ENCODE measurements at regions not wholly inside any gene's neighbourhood (a gene's known extent, or its start where the extent isn't known, plus 50 kb on each side); places are given as distances from the start of the nearest gene placed in this dataset.

- DNase-seq (ENCODE audit: low read depth, low spot score) = no peak
- H3K4me3 ChIP-seq (ENCODE audit: low read length) = no peak overlapping the region
- no peak overlapping the region for H3K27ac ChIP-seq (ENCODE audit: low read length)
- H3K9me3 ChIP-seq (ENCODE audit: control insufficient read depth, insufficient read depth, low read length) = no peaks in the 10 kb centered on the region
- no peaks in the 10 kb centered on the region for H3K36me3 ChIP-seq (ENCODE audit: control insufficient read depth, insufficient read depth, low read length)
- WGBS (ENCODE audit: insufficient coverage, insufficient read length) = no CpG with 5 or more reads among the region's 1 CpG
- H3K27me3 ChIP-seq (ENCODE audit: control insufficient read depth, insufficient read depth, low read length) = no peaks in the 10 kb centered on the region
- H3K4me1 ChIP-seq (ENCODE audit: control insufficient read depth, insufficient read depth, low read length) = peaks cover 3% of the 10 kb centered on the region; the same call in 1 of the 2 replicates
Measured at GRCh38 chr7:54097886-54098285, 444.3 kb upstream of the VSTM2A start.

GRCh38 chr7:54109501-54109900, 432.7 kb upstream of the VSTM2A start:
- H3K4me3 ChIP-seq (ENCODE audit: low read length) = no peak overlapping the region
- H3K27me3 ChIP-seq (ENCODE audit: control insufficient read depth, insufficient read depth, low read length) = no peaks in the 10 kb centered on the region
- no peaks in the 10 kb centered on the region for H3K36me3 ChIP-seq (ENCODE audit: control insufficient read depth, insufficient read depth, low read length)
- no peaks in the 10 kb centered on the region for H3K9me3 ChIP-seq (ENCODE audit: control insufficient read depth, insufficient read depth, low read length)
- no peak for DNase-seq (ENCODE audit: low read depth, low spot score)
- H3K27ac ChIP-seq (ENCODE audit: low read length) = no peak overlapping the region
- WGBS (ENCODE audit: insufficient coverage, insufficient read length) = no CpG with 5 or more reads among the region's 4 CpGs
- no peaks in the 10 kb centered on the region for H3K4me1 ChIP-seq (ENCODE audit: control insufficient read depth, insufficient read depth, low read length)

DNA sequence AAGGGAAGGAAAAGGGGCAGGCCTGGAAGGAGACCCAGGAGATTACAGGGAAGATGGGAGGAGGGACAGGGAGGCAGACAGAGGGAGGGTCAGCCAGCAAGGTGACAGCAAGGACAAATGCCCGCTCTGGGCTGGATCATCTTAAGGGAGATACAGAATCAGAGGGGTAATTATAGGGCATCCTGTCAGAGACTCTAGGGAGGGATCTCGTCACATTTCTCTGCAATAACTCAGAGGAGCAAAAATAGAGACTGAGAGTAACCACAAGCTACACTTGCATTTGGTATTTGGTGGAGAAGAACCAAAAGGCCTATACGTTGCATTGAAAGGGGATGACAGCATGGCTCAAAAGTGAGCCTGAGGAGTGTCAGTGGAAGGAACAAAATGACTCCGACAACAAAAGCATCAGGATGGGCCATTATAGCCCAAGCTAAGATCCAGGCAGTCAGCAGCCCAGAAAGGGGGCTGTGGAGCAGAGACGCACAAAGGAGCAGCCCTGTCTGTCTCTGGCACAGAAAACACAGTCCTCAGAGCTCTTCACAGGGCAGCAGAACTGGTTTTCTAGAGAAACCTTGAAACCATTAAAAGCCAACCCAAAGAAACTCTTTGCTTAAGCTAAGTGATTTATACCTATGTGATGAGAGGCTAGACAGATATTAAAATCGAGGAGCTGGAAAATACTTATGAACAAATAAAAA, 430.2 kb upstream of the VSTM2A start:
- Histone ChIP-seq H3K4me3 (ENCODE audit: low read length) (no peak overlapping the region), H3K4me1 (ENCODE audit: control insufficient read depth, insufficient read depth, low read length) (no peaks in the 10 kb centered on the region), H3K9me3 (ENCODE audit: control insufficient read depth, insufficient read depth, low read length) (no peaks in the 10 kb centered on the region), H3K36me3 (ENCODE audit: control insufficient read depth, insufficient read depth, low read length) (no peaks in the 10 kb centered on the region), H3K27ac (ENCODE audit: low read length) (no peak overlapping the region), H3K27me3 (ENCODE audit: control insufficient read depth, insufficient read depth, low read length) (no peaks in the 10 kb centered on the region)
- DNase-seq (ENCODE audit: low read depth, low spot score) = no peak
- no CpG with 5 or more reads among the region's 6 CpGs for WGBS (ENCODE audit: insufficient coverage, insufficient read length)

- Histone ChIP-seq H3K27me3 (ENCODE audit: control insufficient read depth, insufficient read depth, low read length) (no peaks in the 10 kb centered on the region), H3K4me1 (ENCODE audit: control insufficient read depth, insufficient read depth, low read length) (no peaks in the 10 kb centered on the region), H3K36me3 (ENCODE audit: control insufficient read depth, insufficient read depth, low read length) (no peaks in the 10 kb centered on the region), H3K9me3 (ENCODE audit: control insufficient read depth, insufficient read depth, low read length) (no peaks in the 10 kb centered on the region), H3K4me3 (ENCODE audit: low read length) (no peak overlapping the region), H3K27ac (ENCODE audit: low read length) (no peak overlapping the region)
- no peak for DNase-seq (ENCODE audit: low read depth, low spot score)
- no CpG with 5 or more reads among the region's 3 CpGs for WGBS (ENCODE audit: insufficient coverage, insufficient read length)
Measured at GRCh38 chr7:54112567-54112966, 429.6 kb upstream of the VSTM2A start.

GRCh38 chr7:54115028-54115763, 427.0 kb upstream of the VSTM2A start:
- H3K27me3 ChIP-seq (ENCODE audit: control insufficient read depth, insufficient read depth, low read length) = no peaks in the 10 kb centered on the region
- no peak overlapping the region for H3K4me3 ChIP-seq (ENCODE audit: low read length)
- H3K27ac ChIP-seq (ENCODE audit: low read length) = no peak overlapping the region
- no CpG with 5 or more reads among the region's 9 CpGs for WGBS (ENCODE audit: insufficient coverage, insufficient read length)
- no peaks in the 10 kb centered on the region for H3K36me3 ChIP-seq (ENCODE audit: control insufficient read depth, insufficient read depth, low read length)
- no peaks in the 10 kb centered on the region for H3K9me3 ChIP-seq (ENCODE audit: control insufficient read depth, insufficient read depth, low read length)
- no peak for DNase-seq (ENCODE audit: low read depth, low spot score)
- no peaks in the 10 kb centered on the region for H3K4me1 ChIP-seq (ENCODE audit: control insufficient read depth, insufficient read depth, low read length)

GRCh38 chr7:54116956-54117355, 425.2 kb upstream of the VSTM2A start:
- no peaks in the 10 kb centered on the region for H3K9me3 ChIP-seq (ENCODE audit: control insufficient read depth, insufficient read depth, low read length)
- H3K4me1 ChIP-seq (ENCODE audit: control insufficient read depth, insufficient read depth, low read length) = no peaks in the 10 kb centered on the region
- no CpG with 5 or more reads among the region's 2 CpGs for WGBS (ENCODE audit: insufficient coverage, insufficient read length)
- H3K4me3 ChIP-seq (ENCODE audit: low read length) = no peak overlapping the region
- H3K27ac ChIP-seq (ENCODE audit: low read length) = no peak overlapping the region
- H3K27me3 ChIP-seq (ENCODE audit: control insufficient read depth, insufficient read depth, low read length) = no peaks in the 10 kb centered on the region
- no peaks in the 10 kb centered on the region for H3K36me3 ChIP-seq (ENCODE audit: control insufficient read depth, insufficient read depth, low read length)
- no peak for DNase-seq (ENCODE audit: low read depth, low spot score)

DNA sequence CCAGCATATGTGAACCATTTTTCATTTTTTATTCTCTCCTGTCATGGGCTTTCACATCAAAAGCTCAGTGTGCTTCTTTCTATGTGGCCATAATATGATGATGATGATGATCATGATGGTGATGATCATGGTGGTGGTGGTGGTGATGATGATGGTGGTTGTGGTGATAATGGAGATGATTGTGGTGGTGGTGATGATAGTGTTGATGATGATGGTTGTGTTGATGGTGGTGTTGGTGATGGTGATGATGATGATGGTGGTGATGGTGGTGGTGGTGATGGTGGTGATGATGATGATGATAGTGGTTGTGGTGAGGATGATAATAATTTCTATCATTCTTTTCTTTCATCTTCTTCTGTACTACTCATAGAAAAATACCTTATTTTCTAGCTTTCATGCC, 413.1 kb upstream of the VSTM2A start:
- Histone ChIP-seq H3K9me3 (ENCODE audit: control insufficient read depth, insufficient read depth, low read length) (no peaks in the 10 kb centered on the region), H3K27ac (ENCODE audit: low read length) (no peak overlapping the region), H3K4me3 (ENCODE audit: low read length) (no peak overlapping the region), H3K4me1 (ENCODE audit: control insufficient read depth, insufficient read depth, low read length) (no peaks in the 10 kb centered on the region), H3K27me3 (ENCODE audit: control insufficient read depth, insufficient read depth, low read length) (no peaks in the 10 kb centered on the region), H3K36me3 (ENCODE audit: control insufficient read depth, insufficient read depth, low read length) (no peaks in the 10 kb centered on the region)
- no peak for DNase-seq (ENCODE audit: low read depth, low spot score)

DNA sequence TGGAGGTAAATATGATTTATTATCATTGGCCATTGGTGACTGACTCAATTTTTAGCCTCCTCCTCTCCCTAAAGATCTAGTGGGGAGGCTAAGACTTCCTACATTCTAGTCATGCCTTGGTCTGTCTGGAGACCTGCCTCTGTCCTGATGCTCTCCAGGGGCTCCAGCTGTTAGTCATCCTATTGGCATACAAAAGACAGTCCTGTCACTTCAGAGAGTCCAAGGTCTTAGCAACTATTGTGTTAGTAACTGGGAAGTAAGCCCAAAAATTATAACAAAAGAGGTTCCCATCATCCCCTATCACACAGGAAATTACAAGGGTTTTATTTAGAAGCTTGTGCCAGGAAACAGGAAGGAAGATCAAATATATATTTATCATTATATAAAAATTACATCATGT, 400.6 kb upstream of the VSTM2A start:
- Histone ChIP-seq H3K4me1 (ENCODE audit: control insufficient read depth, insufficient read depth, low read length) (no peaks in the 10 kb centered on the region), H3K36me3 (ENCODE audit: control insufficient read depth, insufficient read depth, low read length) (no peaks in the 10 kb centered on the region), H3K27me3 (ENCODE audit: control insufficient read depth, insufficient read depth, low read length) (no peaks in the 10 kb centered on the region), H3K27ac (ENCODE audit: low read length) (no peak overlapping the region), H3K4me3 (ENCODE audit: low read length) (no peak overlapping the region), H3K9me3 (ENCODE audit: control insufficient read depth, insufficient read depth, low read length) (no peaks in the 10 kb centered on the region)
- DNase-seq (ENCODE audit: low read depth, low spot score) = no peak

DNA sequence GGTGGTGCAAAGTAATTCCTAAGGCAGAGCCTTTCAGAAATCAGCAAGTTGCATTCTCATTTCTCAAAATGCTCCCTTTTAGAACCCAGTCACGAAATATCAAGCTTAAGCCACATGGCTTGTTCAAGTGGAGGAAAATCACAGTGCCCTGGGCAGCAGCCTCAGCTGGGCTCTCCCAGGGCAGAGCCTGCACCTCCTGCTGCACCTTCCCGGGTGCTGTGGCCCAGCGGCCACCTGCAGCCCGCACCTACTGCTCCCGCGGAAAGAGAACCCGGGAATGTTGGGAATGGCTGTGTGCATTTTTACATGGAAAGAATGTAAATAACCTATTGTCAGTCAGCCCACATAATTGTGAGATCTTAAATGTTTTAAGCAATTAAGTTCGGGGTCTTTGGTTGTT, 396.5 kb upstream of the VSTM2A start:
- Histone ChIP-seq H3K27ac (ENCODE audit: low read length) (no peak overlapping the region), H3K27me3 (ENCODE audit: control insufficient read depth, insufficient read depth, low read length) (no peaks in the 10 kb centered on the region), H3K4me3 (ENCODE audit: low read length) (no peak overlapping the region), H3K9me3 (ENCODE audit: control insufficient read depth, insufficient read depth, low read length) (no peaks in the 10 kb centered on the region), H3K36me3 (ENCODE audit: control insufficient read depth, insufficient read depth, low read length) (no peaks in the 10 kb centered on the region), H3K4me1 (ENCODE audit: control insufficient read depth, insufficient read depth, low read length) (no peaks in the 10 kb centered on the region)
- WGBS (ENCODE audit: insufficient coverage, insufficient read length) = no CpG with 5 or more reads among the region's 8 CpGs
- DNase-seq (ENCODE audit: low read depth, low spot score) = no peak

- Histone ChIP-seq H3K4me3 (ENCODE audit: low read length) (no peak overlapping the region), H3K4me1 (ENCODE audit: control insufficient read depth, insufficient read depth, low read length) (no peaks in the 10 kb centered on the region), H3K27ac (ENCODE audit: low read length) (no peak overlapping the region), H3K36me3 (ENCODE audit: control insufficient read depth, insufficient read depth, low read length) (no peaks in the 10 kb centered on the region), H3K9me3 (ENCODE audit: control insufficient read depth, insufficient read depth, low read length) (no peaks in the 10 kb centered on the region), H3K27me3 (ENCODE audit: control insufficient read depth, insufficient read depth, low read length) (no peaks in the 10 kb centered on the region)
- no CpG with 5 or more reads among the region's 2 CpGs for WGBS (ENCODE audit: insufficient coverage, insufficient read length)
- DNase-seq (ENCODE audit: low read depth, low spot score) = no peak
Measured at GRCh38 chr7:54153462-54153861, 388.7 kb upstream of the VSTM2A start.

DNA sequence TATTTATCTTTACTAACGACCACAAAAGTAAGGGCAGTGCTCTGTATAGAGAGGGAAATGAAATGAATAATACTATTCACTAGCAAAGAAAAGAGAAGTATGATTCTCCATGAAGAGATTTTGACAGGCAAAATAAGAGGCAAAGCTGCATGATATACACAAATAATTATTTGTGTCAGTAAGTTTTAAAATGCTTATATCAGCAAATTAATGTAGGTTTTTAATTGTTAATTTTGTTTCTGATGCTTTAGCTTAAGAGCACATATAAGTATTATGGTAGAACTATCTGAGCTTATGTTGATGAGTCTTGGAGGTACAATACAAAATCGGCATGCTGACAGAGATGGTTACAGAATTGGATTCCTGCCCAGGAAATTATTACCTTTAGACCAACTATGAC, 383.1 kb upstream of the VSTM2A start:
- no peaks in the 10 kb centered on the region for H3K27me3 ChIP-seq (ENCODE audit: control insufficient read depth, insufficient read depth, low read length)
- DNase-seq (ENCODE audit: low read depth, low spot score) = no peak
- H3K27ac ChIP-seq (ENCODE audit: low read length) = no peak overlapping the region
- no peaks in the 10 kb centered on the region for H3K9me3 ChIP-seq (ENCODE audit: control insufficient read depth, insufficient read depth, low read length)
- H3K36me3 ChIP-seq (ENCODE audit: control insufficient read depth, insufficient read depth, low read length) = no peaks in the 10 kb centered on the region
- H3K4me1 ChIP-seq (ENCODE audit: control insufficient read depth, insufficient read depth, low read length) = no peaks in the 10 kb centered on the region
- no CpG with 5 or more reads among the region's 2 CpGs for WGBS (ENCODE audit: insufficient coverage, insufficient read length)
- H3K4me3 ChIP-seq (ENCODE audit: low read length) = no peak overlapping the region
